Karpas-422 (cell line): ENCODE measurements at regions not wholly inside any gene's neighbourhood (a gene's known extent, or its start where the extent isn't known, plus 50 kb on each side); places are given as distances from the start of the nearest gene placed in this dataset.

Source experiments
- DNase-seq: peaks from one replicate; pipeline ENCODE4 v3.0.0-alpha.2; 2015
- H2AFZ ChIP-seq: fragments of 200-600 bp; sonication (generic); 2 replicates; pipeline ENCODE4 v1.6.1; 2014; ENCODE audit warnings: antibody characterized with exemption, low read length, mixed read lengths
- H3K27ac ChIP-seq: fragments of 200-600 bp; sonication (generic); 2 replicates; pipeline ENCODE4 v1.5.1; 2014; ENCODE audit warnings: mild to moderate bottlenecking, low read length, moderate library complexity
- H3K27me3 ChIP-seq: fragments of 200-600 bp; sonication (generic); 2 replicates; pipeline ENCODE4 v1.6.1; 2014; ENCODE audit warnings: low read length, mixed read lengths
- H3K36me3 ChIP-seq: fragments of 200-600 bp; sonication (generic); 2 replicates; pipeline ENCODE4 v1.6.1; 2014; ENCODE audit warnings: low read length, mixed read lengths; ENCODE audit not compliant: insufficient read depth
- H3K4me1 ChIP-seq: fragments of 200-600 bp; sonication (generic); 2 replicates; pipeline ENCODE4 v1.6.1; 2014; ENCODE audit warnings: mild to moderate bottlenecking, low read length, mixed read lengths
- H3K4me2 ChIP-seq: fragments of 200-600 bp; sonication (generic); 2 replicates; pipeline ENCODE4 v1.6.1; 2014; ENCODE audit warnings: low read length, low read depth, mild to moderate bottlenecking; ENCODE audit not compliant: poor library complexity, severe bottlenecking
- H3K4me3 ChIP-seq: fragments of 200-600 bp; sonication (generic); 2 replicates; pipeline ENCODE4 v1.5.1; 2014; ENCODE audit warnings: mild to moderate bottlenecking, antibody characterized with exemption, low read length, mixed read lengths
- H3K79me2 ChIP-seq: fragments of 200-600 bp; sonication (generic); 2 replicates; pipeline ENCODE4 v1.6.1; 2014; ENCODE audit warnings: mild to moderate bottlenecking, low read length, mixed read lengths
- H3K9ac ChIP-seq: fragments of 200-600 bp; sonication (generic); 2 replicates; pipeline ENCODE4 v1.6.0; 2014; ENCODE audit warnings: low read length
- H3K9me2 ChIP-seq: fragments of 200-600 bp; sonication (generic), shearing (Covaris generic); replicated peaks from 2 replicates; pipeline ENCODE4 v1.6.0; 2014; ENCODE audit warnings: mild to moderate bottlenecking, low read length, moderate library complexity; ENCODE audit not compliant: insufficient read depth
- H3K9me3 ChIP-seq: fragments of 300-700, 200-600 bp; sonication (generic); 2 replicates; pipeline ENCODE4 v1.6.1; 2014; ENCODE audit warnings: low read length, mixed read lengths
- H4K20me1 ChIP-seq: fragments of 200-600 bp; sonication (generic); 2 replicates; pipeline ENCODE4 v1.6.1; 2014; ENCODE audit warnings: mild to moderate bottlenecking, antibody characterized with exemption, low read length, low read depth; ENCODE audit not compliant: insufficient read depth

- Histone ChIP-seq H3K4me1 (peaks cover 55% of the 10 kb centered on the region), H3K27me3 (no peaks in the 10 kb centered on the region), H3K79me2 (peaks cover 97% of the 10 kb centered on the region), H3K9me2 (no peaks in the 10 kb centered on the region), H2AFZ (no peak overlapping the region), H3K4me3 (no peak overlapping the region), H3K36me3 (no peaks in the 10 kb centered on the region), H3K27ac (no peak overlapping the region), H3K9ac (no peak overlapping the region), H3K9me3 (no peaks in the 10 kb centered on the region), H3K4me2 (no peak overlapping the region), H4K20me1 (no peaks in the 10 kb centered on the region)
- no peak for DNase-seq
Measured at GRCh38 chr7:131015657-131015958, 281.6 kb upstream of the KLF14 start.

GRCh38 chr7:131016230-131016629 is 282.2 kb upstream of the KLF14 start:
- Histone ChIP-seq H2AFZ (no peak overlapping the region), H4K20me1 (no peaks in the 10 kb centered on the region), H3K4me3 (no peak overlapping the region), H3K27me3 (no peaks in the 10 kb centered on the region), H3K9ac (no peak overlapping the region), H3K4me1 (peaks cover 55% of the 10 kb centered on the region), H3K79me2 (peaks cover 97% of the 10 kb centered on the region), H3K4me2 (no peak overlapping the region), H3K9me3 (no peaks in the 10 kb centered on the region), H3K36me3 (no peaks in the 10 kb centered on the region), H3K9me2 (no peaks in the 10 kb centered on the region), H3K27ac (no peak overlapping the region)
- no peak for DNase-seq

- Histone ChIP-seq H3K9me2 (no peaks in the 10 kb centered on the region), H3K4me1 (peaks cover 51% of the 10 kb centered on the region)
- DNase-seq: no peak
Measured at GRCh38 chr7:131019351-131019750, 285.3 kb upstream of the KLF14 start.

GRCh38 chr7:131020759-131021261 is 286.8 kb upstream of the KLF14 start:
- Histone ChIP-seq H3K79me2 (peaks cover 92% of the 10 kb centered on the region), H3K9ac (peak overlapping the region; percentile 27), H3K4me2 (peak overlapping the region; percentile 34), H3K36me3 (peaks cover 21% of the 10 kb centered on the region; the same call in 1 of the 2 replicates), H3K27me3 (no peaks in the 10 kb centered on the region), H3K4me3 (no peak overlapping the region), H3K4me1 (peaks cover 49% of the 10 kb centered on the region), H2AFZ (no peak overlapping the region), H3K27ac (peak overlapping the region; percentile 64), H3K9me2 (no peaks in the 10 kb centered on the region), H4K20me1 (no peaks in the 10 kb centered on the region), H3K9me3 (no peaks in the 10 kb centered on the region)
- no peak for DNase-seq

More at GRCh38 chr7:131019351-131019750, 285.3 kb upstream of the KLF14 start:
- Histone ChIP-seq H3K9ac (no peak overlapping the region), H2AFZ (no peak overlapping the region), H3K27me3 (no peaks in the 10 kb centered on the region), H3K4me2 (no peak overlapping the region), H4K20me1 (no peaks in the 10 kb centered on the region), H3K36me3 (peaks cover 11% of the 10 kb centered on the region; the same call in 1 of the 2 replicates), H3K27ac (no peak overlapping the region), H3K9me3 (no peaks in the 10 kb centered on the region), H3K4me3 (no peak overlapping the region), H3K79me2 (peaks cover 92% of the 10 kb centered on the region)

GRCh38 chr7:131021460-131021859 is 287.5 kb upstream of the KLF14 start:
- no peak for DNase-seq
- H3K9ac ChIP-seq: peak overlapping the region; percentile 27; the same call in 1 of the 2 replicates
- H3K9me3 ChIP-seq: no peaks in the 10 kb centered on the region
- no peak overlapping the region for H2AFZ ChIP-seq
- no peaks in the 10 kb centered on the region for H3K27me3 ChIP-seq
- H3K36me3 ChIP-seq: peaks cover 21% of the 10 kb centered on the region; the same call in 1 of the 2 replicates
- H3K4me1 ChIP-seq: peaks cover 56% of the 10 kb centered on the region
- peak overlapping the region; percentile 64 for H3K27ac ChIP-seq
- H3K9me2 ChIP-seq: no peaks in the 10 kb centered on the region
- no peaks in the 10 kb centered on the region for H4K20me1 ChIP-seq
- peaks cover 92% of the 10 kb centered on the region for H3K79me2 ChIP-seq
- H3K4me3 ChIP-seq: no peak overlapping the region
- peak overlapping the region; percentile 34 for H3K4me2 ChIP-seq

- H3K4me2 ChIP-seq: peak overlapping the region; percentile 34
- no peaks in the 10 kb centered on the region for H3K27me3 ChIP-seq
- H3K9me3 ChIP-seq: no peaks in the 10 kb centered on the region
- H2AFZ ChIP-seq: no peak overlapping the region
- no peaks in the 10 kb centered on the region for H4K20me1 ChIP-seq
- H3K4me1 ChIP-seq: peaks cover 60% of the 10 kb centered on the region
- peak; percentile 67 for DNase-seq
- peak overlapping the region; percentile 27; the same call in 1 of the 2 replicates for H3K9ac ChIP-seq
- no peaks in the 10 kb centered on the region for H3K9me2 ChIP-seq
- no peak overlapping the region for H3K4me3 ChIP-seq
- H3K36me3 ChIP-seq: peaks cover 21% of the 10 kb centered on the region; the same call in 1 of the 2 replicates
- peak overlapping the region; percentile 64 for H3K27ac ChIP-seq
- H3K79me2 ChIP-seq: peaks cover 92% of the 10 kb centered on the region
Measured at GRCh38 chr7:131021902-131022301, 287.9 kb upstream of the KLF14 start.

GRCh38 chr7:131026297-131027000 is 292.4 kb upstream of the KLF14 start:
- peaks cover 26% of the 10 kb centered on the region; the same call in 1 of the 2 replicates for H3K36me3 ChIP-seq
- no peaks in the 10 kb centered on the region for H3K9me2 ChIP-seq
- H3K9ac ChIP-seq: peak overlapping the region; percentile 44
- no peaks in the 10 kb centered on the region for H4K20me1 ChIP-seq
- H3K79me2 ChIP-seq: peaks cover 93% of the 10 kb centered on the region
- H2AFZ ChIP-seq: no peak overlapping the region
- H3K9me3 ChIP-seq: no peaks in the 10 kb centered on the region
- peak overlapping the region; percentile 69 for H3K4me2 ChIP-seq
- peak; percentile 83 for DNase-seq
- H3K27me3 ChIP-seq: no peaks in the 10 kb centered on the region
- peak overlapping the region; percentile 86 for H3K27ac ChIP-seq
- H3K4me3 ChIP-seq: peak overlapping the region; percentile 11
- peaks cover 78% of the 10 kb centered on the region for H3K4me1 ChIP-seq

GRCh38 chr7:131027287-131027773 is 293.3 kb upstream of the KLF14 start:
- Histone ChIP-seq H3K4me2 (peak overlapping the region; percentile 69), H3K27me3 (no peaks in the 10 kb centered on the region), H3K4me1 (peaks cover 79% of the 10 kb centered on the region), H2AFZ (no peak overlapping the region), H3K9me3 (no peaks in the 10 kb centered on the region), H3K27ac (peak overlapping the region; percentile 86), H3K79me2 (peaks cover 95% of the 10 kb centered on the region), H3K4me3 (peak overlapping the region; percentile 11), H3K36me3 (peaks cover 26% of the 10 kb centered on the region; the same call in 1 of the 2 replicates), H3K9ac (peak overlapping the region; percentile 37), H3K9me2 (no peaks in the 10 kb centered on the region), H4K20me1 (no peaks in the 10 kb centered on the region)
- DNase-seq: peak; percentile 81
